ENCODE measurements at regions not wholly inside any gene's neighbourhood (a gene's known extent, or its start where the extent isn't known, plus 50 kb on each side); places are given as distances from the start of the nearest gene placed in this dataset.

- no peak overlapping the region for H3K4me3 ChIP-seq (ENCODE audit: low read depth, low read length)
- TF ChIP-seq, protein P1, sequence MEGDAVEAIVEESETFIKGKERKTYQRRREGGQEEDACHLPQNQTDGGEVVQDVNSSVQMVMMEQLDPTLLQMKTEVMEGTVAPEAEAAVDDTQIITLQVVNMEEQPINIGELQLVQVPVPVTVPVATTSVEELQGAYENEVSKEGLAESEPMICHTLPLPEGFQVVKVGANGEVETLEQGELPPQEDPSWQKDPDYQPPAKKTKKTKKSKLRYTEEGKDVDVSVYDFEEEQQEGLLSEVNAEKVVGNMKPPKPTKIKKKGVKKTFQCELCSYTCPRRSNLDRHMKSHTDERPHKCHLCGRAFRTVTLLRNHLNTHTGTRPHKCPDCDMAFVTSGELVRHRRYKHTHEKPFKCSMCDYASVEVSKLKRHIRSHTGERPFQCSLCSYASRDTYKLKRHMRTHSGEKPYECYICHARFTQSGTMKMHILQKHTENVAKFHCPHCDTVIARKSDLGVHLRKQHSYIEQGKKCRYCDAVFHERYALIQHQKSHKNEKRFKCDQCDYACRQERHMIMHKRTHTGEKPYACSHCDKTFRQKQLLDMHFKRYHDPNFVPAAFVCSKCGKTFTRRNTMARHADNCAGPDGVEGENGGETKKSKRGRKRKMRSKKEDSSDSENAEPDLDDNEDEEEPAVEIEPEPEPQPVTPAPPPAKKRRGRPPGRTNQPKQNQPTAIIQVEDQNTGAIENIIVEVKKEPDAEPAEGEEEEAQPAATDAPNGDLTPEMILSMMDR (IDR thresholded peaks at IDR 0.05; ENCODE audit: insufficient read depth, low read depth, low read length), result no peak
- DNase-seq (ENCODE audit: low read depth), result no peak
These were observed 101.7 kb upstream of the IFNE start for GRCh38 chr9:21583628-21584377.

DNA sequence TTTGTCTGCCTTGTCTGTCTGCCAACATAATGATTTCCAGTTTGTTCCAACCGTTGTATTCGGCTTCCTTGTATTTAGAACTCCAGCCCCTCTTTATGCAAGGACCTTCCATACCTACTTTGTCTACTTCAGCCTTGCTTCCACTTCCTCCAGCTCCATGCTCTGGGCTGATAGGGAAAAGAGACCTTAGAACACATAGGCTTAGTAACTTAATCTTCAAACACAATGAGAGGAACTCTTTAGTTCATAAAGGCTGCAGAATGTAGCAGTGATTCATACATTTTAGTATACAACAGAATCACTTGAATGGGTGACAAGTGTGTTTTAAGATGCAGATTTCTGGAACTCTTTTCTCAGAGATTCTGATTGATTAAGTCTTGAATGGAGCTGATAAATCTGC, 102.8 kb upstream of the IFNE start:
- no peak for DNase-seq (ENCODE audit: low read depth)
- TF ChIP-seq, protein P1 (IDR thresholded peaks at IDR 0.05; ENCODE audit: insufficient read depth, low read depth, low read length), result no peak
- H3K4me3 ChIP-seq (ENCODE audit: low read depth, low read length), result no peak overlapping the region

DNA sequence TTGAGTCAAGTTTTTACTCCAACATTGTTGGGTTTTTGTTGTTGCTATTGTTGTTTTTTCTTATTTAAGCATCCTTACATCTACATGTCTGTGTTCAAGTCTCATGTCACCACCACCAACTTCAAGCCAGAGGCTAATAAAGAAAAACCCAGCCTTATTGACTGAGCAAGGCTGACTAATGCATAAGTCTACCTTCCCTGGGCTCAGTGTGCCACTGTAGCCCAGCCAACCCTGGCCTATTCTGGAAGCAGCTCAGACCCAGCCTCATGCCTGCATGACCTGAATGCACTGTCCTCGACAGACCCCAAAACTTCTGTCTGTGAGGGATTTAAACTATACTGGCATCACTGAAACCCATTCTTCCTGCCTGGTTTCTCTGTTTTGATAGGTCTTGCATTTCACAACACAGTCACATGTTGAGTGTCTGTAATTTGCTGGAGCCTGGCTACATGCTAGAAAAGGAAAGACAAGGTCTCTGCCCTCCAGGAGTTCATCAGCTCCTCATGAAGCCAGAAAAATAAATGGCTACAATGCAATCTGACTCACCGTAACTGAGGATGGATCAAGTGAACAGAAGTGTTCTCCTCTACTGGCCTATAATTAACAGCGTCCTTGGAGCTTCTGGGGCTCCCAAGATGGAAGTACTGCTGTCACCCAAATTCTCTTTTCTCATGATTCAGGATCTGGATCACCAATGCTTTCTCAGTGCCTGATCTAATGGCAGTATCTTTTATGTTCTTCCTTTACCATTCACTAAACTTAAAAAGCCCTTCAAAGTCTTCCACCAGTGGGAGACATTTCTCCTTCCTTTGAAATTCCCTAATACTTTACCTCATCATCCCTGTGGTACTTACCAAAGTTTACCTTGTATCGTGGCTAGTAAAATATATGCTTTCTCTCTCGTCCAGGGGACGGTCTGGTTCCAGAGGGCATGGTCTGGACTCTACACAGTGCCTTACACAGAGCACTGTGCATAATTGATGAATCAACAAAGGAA, 103.9 kb upstream of the IFNE start:
- DNase-seq (ENCODE audit: low read depth), result peak; percentile 39
- no peak overlapping the region for H3K4me3 ChIP-seq (ENCODE audit: low read depth, low read length)
- TF ChIP-seq, protein P1 (IDR thresholded peaks at IDR 0.05; ENCODE audit: insufficient read depth, low read depth, low read length), result peak; percentile 46

GRCh38 chr9:21589344-21590056, 107.4 kb upstream of the IFNE start:
- no peak overlapping the region for H3K4me3 ChIP-seq (ENCODE audit: low read depth, low read length)
- no peak for DNase-seq (ENCODE audit: low read depth)
- TF ChIP-seq, protein P1 (IDR thresholded peaks at IDR 0.05; ENCODE audit: insufficient read depth, low read depth, low read length), result no peak

- no peak for DNase-seq (ENCODE audit: low read depth)
- TF ChIP-seq, protein P1 (IDR thresholded peaks at IDR 0.05; ENCODE audit: insufficient read depth, low read depth, low read length), result no peak
- no peak overlapping the region for H3K4me3 ChIP-seq (ENCODE audit: low read depth, low read length)
These were observed 108.2 kb upstream of the IFNE start for GRCh38 chr9:21590058-21590996.
